Ishikawa (cell line): ENCODE measurements at regions not wholly inside any gene's neighbourhood (a gene's known extent, or its start where the extent isn't known, plus 50 kb on each side); places are given as distances from the start of the nearest gene placed in this dataset.

Experiments
- CEBPB ChIP-seq: IDR thresholded peaks from 2 replicates; pipeline ENCODE4 v1.6.1; 2012
- CREB1 ChIP-seq: IDR thresholded peaks from 2 replicates; pipeline ENCODE4 v1.6.1; 2012; ENCODE audit warnings: low read depth
- EGR1 ChIP-seq: IDR thresholded peaks from 2 replicates; pipeline ENCODE4 v1.6.1; 2012
- EP300 ChIP-seq: IDR thresholded peaks from 2 replicates; pipeline ENCODE4 v1.6.1; 2012; ENCODE audit warnings: borderline replicate concordance
- FOXM1 ChIP-seq: IDR thresholded peaks from 2 replicates; pipeline ENCODE4 v1.6.1; 2012; ENCODE audit warnings: low read depth, borderline replicate concordance
- MAX ChIP-seq: IDR thresholded peaks from 2 replicates; pipeline ENCODE4 v1.6.1; 2012
- NFIC ChIP-seq: IDR thresholded peaks from 2 replicates; pipeline ENCODE4 v1.6.1; 2012
- RAD21 ChIP-seq: IDR thresholded peaks from 2 replicates; pipeline ENCODE4 v1.6.1; 2012; ENCODE audit warnings: low read depth
- REST ChIP-seq: IDR thresholded peaks from 2 replicates; pipeline ENCODE4 v1.6.1; 2012; ENCODE audit warnings: low read depth, mild to moderate bottlenecking
- TAF1 ChIP-seq: IDR thresholded peaks from 2 replicates; pipeline ENCODE4 v1.6.1; 2012; ENCODE audit warnings: low read depth, mild to moderate bottlenecking
- TCF12 ChIP-seq: IDR thresholded peaks from 2 replicates; pipeline ENCODE4 v1.6.1; 2012; ENCODE audit warnings: low read depth
- TEAD4 ChIP-seq: IDR thresholded peaks from 2 replicates; pipeline ENCODE4 v1.6.1; 2012
- YY1 ChIP-seq: IDR thresholded peaks from 2 replicates; pipeline ENCODE4 v1.6.1; 2012; ENCODE audit warnings: low read depth
- ZBTB7A ChIP-seq: IDR thresholded peaks from 2 replicates; pipeline ENCODE4 v1.6.1; 2012; ENCODE audit warnings: low read depth
- TF ChIP-seq, protein P1 (sequence below): IDR thresholded peaks from 2 replicates; pipeline ENCODE4 v1.6.1; 2012

GRCh38 chrX:40521868-40522450 is 58.8 kb upstream of the ATP6AP2 start:
- TF ChIP-seq NFIC (no peak), CREB1 (no peak), MAX (no peak), TAF1 (no peak), EP300 (no peak), YY1 (no peak), REST (no peak), ZBTB7A (no peak), RAD21 (no peak), CEBPB (no peak), FOXM1 (no peak)
- TF ChIP-seq, protein P1, sequence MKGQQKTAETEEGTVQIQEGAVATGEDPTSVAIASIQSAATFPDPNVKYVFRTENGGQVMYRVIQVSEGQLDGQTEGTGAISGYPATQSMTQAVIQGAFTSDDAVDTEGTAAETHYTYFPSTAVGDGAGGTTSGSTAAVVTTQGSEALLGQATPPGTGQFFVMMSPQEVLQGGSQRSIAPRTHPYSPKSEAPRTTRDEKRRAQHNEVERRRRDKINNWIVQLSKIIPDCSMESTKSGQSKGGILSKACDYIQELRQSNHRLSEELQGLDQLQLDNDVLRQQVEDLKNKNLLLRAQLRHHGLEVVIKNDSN, result no peak

DNA sequence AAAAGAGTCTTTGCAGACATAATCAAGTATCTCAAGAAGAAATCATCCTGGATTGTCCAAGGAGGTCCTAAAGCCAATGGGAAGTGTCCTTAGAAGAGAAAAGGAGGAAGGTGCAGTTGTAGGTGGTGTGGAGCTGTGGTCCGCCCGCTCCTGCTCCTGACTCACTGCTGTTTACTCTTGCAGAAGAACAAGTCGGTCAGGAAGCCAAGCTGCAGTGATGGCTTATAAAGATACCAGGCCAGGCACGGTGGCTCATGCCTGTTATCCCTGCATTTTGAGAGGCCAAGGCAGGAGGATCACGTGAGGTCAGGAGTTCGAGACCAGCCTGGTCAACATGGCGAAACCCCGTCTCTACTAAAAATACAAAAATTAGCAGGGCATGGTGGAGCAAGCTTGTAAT is 66.4 kb upstream of the ATP6AP2 start:
- TF ChIP-seq, protein P1, result no peak
- TF ChIP-seq REST, result no peak
- no peak for TF ChIP-seq FOXM1
- TF ChIP-seq ZBTB7A, result no peak
- no peak for TF ChIP-seq MAX
- TF ChIP-seq CREB1, result no peak
- TF ChIP-seq TCF12, result no peak
- no peak for TF ChIP-seq EGR1
- TF ChIP-seq YY1, result no peak
- TF ChIP-seq RAD21, result no peak
- no peak for TF ChIP-seq TAF1
- TF ChIP-seq NFIC, result no peak
- TF ChIP-seq CEBPB, result no peak
- TF ChIP-seq TEAD4, result no peak
- TF ChIP-seq EP300, result no peak

DNA sequence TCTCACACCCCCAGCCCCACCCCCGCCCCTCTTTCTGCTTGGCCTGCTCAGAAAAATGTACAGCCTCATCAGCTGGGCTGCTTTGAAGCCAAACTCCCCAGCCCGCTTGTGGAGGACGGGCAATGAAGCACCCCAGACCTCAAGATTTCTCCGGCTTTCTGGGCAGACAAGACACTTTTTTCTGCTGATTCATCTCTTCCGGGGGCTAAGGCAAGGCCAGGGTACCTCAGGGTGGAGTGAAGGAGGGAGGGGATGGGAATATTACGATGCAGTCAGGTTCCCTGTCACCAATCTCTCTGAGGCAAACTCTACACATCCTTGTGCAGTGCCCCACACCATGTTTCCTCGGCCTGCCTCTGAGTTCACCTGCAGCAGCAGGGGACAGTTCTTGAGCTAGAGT is 66.9 kb upstream of the ATP6AP2 start:
- TF ChIP-seq CEBPB (no peak), MAX (no peak), REST (no peak), EP300 (no peak), EGR1 (no peak), FOXM1 (no peak), TAF1 (no peak)
- TF ChIP-seq, protein P1, result no peak

DNA sequence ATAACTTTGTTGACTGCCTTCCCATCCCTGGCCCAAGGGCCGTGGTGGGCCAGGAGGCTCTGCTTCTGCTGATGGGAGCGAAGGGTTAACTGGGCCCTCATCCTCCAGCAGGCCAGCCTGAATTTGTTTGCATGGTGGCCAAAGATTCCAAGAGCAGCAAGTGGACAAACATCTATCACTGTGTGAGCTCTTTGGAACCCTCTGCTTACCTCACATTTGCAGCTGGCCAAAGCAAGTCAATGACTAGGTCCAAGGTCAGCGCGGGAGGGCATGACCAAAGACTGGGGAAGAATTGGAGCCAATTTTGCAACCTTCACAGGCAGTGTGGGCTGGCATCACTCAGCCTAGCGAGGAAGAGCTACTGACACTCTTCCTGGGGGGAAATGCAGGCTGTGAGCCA is 67.8 kb upstream of the ATP6AP2 start:
- TF ChIP-seq RAD21, result no peak
- TF ChIP-seq TCF12, result no peak
- no peak for TF ChIP-seq ZBTB7A
- no peak for TF ChIP-seq MAX
- TF ChIP-seq CEBPB, result no peak
- TF ChIP-seq EGR1, result no peak
- no peak for TF ChIP-seq EP300
- TF ChIP-seq CREB1, result no peak
- TF ChIP-seq NFIC, result no peak
- TF ChIP-seq, protein P1, result no peak
- no peak for TF ChIP-seq TEAD4
- TF ChIP-seq TAF1, result no peak
- no peak for TF ChIP-seq FOXM1
- TF ChIP-seq REST, result no peak
- TF ChIP-seq YY1, result no peak
